ENCODE measurements at regions not wholly inside any gene's neighbourhood (a gene's known extent, or its start where the extent isn't known, plus 50 kb on each side); places are given as distances from the start of the nearest gene placed in this dataset.

DNA sequence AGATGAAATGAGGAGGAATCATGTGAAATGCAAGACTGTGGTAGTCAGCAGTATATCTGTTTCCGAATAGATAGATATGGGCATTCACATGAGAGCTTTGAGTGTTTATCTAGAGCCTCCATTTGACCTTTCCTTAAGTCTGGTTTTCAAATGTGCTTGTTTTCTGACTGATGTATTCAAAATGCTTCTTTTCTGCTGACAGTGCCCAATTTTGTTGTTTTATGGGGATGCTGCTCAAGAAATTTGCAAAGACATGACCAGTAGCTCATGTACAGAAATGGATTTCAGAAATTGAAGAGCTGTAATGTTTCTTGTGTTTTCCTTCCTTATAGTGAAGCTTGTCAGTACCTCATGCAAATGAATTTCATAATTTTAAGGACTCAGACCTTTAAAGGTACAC, 903.4 kb upstream of the CDH8 start:
- H3K9me3 ChIP-seq (ENCODE audit: control insufficient read depth, low read depth, low read length) = no peaks in the 10 kb centered on the region
- no peaks in the 10 kb centered on the region for H4K20me1 ChIP-seq (ENCODE audit: control insufficient read depth, extremely low read depth, insufficient read depth, low read length)
- H3K36me3 ChIP-seq (ENCODE audit: control insufficient read depth in 2 of 2, extremely low read depth in 1 of 2, insufficient read depth in 2 of 2, low read length in 2 of 2) = no peaks in the 10 kb centered on the region
- no peak overlapping the region for H3K4me2 ChIP-seq (ENCODE audit: control insufficient read depth, extremely low read depth, insufficient read depth, low read depth, low read length)
- H3K4me1 ChIP-seq (ENCODE audit: control insufficient read depth, extremely low read depth, insufficient read depth, low read length) = no peaks in the 10 kb centered on the region
- no peak overlapping the region for H3K27ac ChIP-seq (ENCODE audit: control insufficient read depth, insufficient read depth, low read length)
- H3K9me1 ChIP-seq (ENCODE audit: control insufficient read depth, extremely low read depth, insufficient read depth, low read length) = no peaks in the 10 kb centered on the region
- dilution Hi-C loops (cut with MboI; ENCODE audit: extremely low pct_ligation_motif_present, low sequenced_read_pairs) = no loop called here
- no peaks in the 10 kb centered on the region for H3K79me2 ChIP-seq (ENCODE audit: control insufficient read depth, insufficient read depth, low read length)
- no peak for TF ChIP-seq EZH2 (IDR thresholded peaks at IDR 0.05; ENCODE audit: low read length)
- TF ChIP-seq, protein P1, sequence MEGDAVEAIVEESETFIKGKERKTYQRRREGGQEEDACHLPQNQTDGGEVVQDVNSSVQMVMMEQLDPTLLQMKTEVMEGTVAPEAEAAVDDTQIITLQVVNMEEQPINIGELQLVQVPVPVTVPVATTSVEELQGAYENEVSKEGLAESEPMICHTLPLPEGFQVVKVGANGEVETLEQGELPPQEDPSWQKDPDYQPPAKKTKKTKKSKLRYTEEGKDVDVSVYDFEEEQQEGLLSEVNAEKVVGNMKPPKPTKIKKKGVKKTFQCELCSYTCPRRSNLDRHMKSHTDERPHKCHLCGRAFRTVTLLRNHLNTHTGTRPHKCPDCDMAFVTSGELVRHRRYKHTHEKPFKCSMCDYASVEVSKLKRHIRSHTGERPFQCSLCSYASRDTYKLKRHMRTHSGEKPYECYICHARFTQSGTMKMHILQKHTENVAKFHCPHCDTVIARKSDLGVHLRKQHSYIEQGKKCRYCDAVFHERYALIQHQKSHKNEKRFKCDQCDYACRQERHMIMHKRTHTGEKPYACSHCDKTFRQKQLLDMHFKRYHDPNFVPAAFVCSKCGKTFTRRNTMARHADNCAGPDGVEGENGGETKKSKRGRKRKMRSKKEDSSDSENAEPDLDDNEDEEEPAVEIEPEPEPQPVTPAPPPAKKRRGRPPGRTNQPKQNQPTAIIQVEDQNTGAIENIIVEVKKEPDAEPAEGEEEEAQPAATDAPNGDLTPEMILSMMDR (optimal IDR thresholded peaks at IDR 0.05 in 1 of 3, IDR thresholded peaks at IDR 0.05 in 1 of 3, conservative IDR thresholded peaks at IDR 0.05 in 1 of 3; ENCODE audit: extremely low read depth in 1 of 3, insufficient read depth in 2 of 3, low read length in 3 of 3) = no peak
- DNase-seq (ENCODE audit: low read depth, low spot score) (no peak), FAIRE-seq (no peak)
- no peak overlapping the region for H2AFZ ChIP-seq (ENCODE audit: control insufficient read depth, low read length)
- no peaks in the 10 kb centered on the region for H3K27me3 ChIP-seq (ENCODE audit: control insufficient read depth, extremely low read depth, insufficient read depth, low read length)
- no peak overlapping the region for H3K4me3 ChIP-seq (ENCODE audit: control insufficient read depth in 2 of 3, extremely low read depth in 1 of 3, insufficient read depth in 2 of 3, low read depth in 1 of 3, low read length in 3 of 3)
- H3K9ac ChIP-seq (ENCODE audit: control insufficient read depth, extremely low read depth, insufficient read depth, low read length) = no peak overlapping the region

DNA sequence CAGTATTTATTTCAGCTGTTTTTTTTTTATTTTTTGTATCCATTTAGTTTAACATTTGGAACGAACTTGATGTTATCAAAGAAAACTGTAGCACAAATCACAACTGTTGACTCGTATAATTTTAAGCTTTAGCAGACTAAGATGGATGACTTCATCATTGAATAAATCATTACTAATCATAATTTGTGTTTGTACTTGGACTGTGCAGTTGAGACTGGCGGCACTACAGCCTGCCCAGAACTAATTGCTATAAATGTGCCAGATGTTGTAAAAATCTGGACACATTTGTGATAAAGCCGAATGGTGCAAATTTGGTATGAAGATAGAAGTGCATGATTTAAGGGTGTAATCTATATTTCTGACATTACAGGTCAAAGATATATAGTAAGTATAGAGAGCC, 897.7 kb upstream of the CDH8 start:
- FAIRE-seq (no peak), DNase-seq (ENCODE audit: low read depth, low spot score) (no peak)
- TF ChIP-seq, protein P1 (optimal IDR thresholded peaks at IDR 0.05 in 1 of 3, IDR thresholded peaks at IDR 0.05 in 1 of 3, conservative IDR thresholded peaks at IDR 0.05 in 1 of 3; ENCODE audit: extremely low read depth in 1 of 3, insufficient read depth in 2 of 3, low read length in 3 of 3) = no peak
- TF ChIP-seq EZH2 (IDR thresholded peaks at IDR 0.05; ENCODE audit: low read length) = no peak
- H2AFZ ChIP-seq (ENCODE audit: control insufficient read depth, low read length) = no peak overlapping the region
- H3K9ac ChIP-seq (ENCODE audit: control insufficient read depth, extremely low read depth, insufficient read depth, low read length) = no peak overlapping the region
- H3K4me3 ChIP-seq (ENCODE audit: control insufficient read depth in 2 of 3, extremely low read depth in 1 of 3, insufficient read depth in 2 of 3, low read depth in 1 of 3, low read length in 3 of 3) = no peak overlapping the region
- H3K4me2 ChIP-seq (ENCODE audit: control insufficient read depth, extremely low read depth, insufficient read depth, low read depth, low read length) = no peak overlapping the region
- no peaks in the 10 kb centered on the region for H3K9me3 ChIP-seq (ENCODE audit: control insufficient read depth, low read depth, low read length)
- H4K20me1 ChIP-seq (ENCODE audit: control insufficient read depth, extremely low read depth, insufficient read depth, low read length) = no peaks in the 10 kb centered on the region
- no peaks in the 10 kb centered on the region for H3K9me1 ChIP-seq (ENCODE audit: control insufficient read depth, extremely low read depth, insufficient read depth, low read length)
- no peaks in the 10 kb centered on the region for H3K4me1 ChIP-seq (ENCODE audit: control insufficient read depth, extremely low read depth, insufficient read depth, low read length)
- H3K79me2 ChIP-seq (ENCODE audit: control insufficient read depth, insufficient read depth, low read length) = no peaks in the 10 kb centered on the region
- H3K27me3 ChIP-seq (ENCODE audit: control insufficient read depth, extremely low read depth, insufficient read depth, low read length) = no peaks in the 10 kb centered on the region
- dilution Hi-C loops (cut with MboI; ENCODE audit: extremely low pct_ligation_motif_present, low sequenced_read_pairs) = no loop called here
- no peaks in the 10 kb centered on the region for H3K36me3 ChIP-seq (ENCODE audit: control insufficient read depth in 2 of 2, extremely low read depth in 1 of 2, insufficient read depth in 2 of 2, low read length in 2 of 2)
- no peak overlapping the region for H3K27ac ChIP-seq (ENCODE audit: control insufficient read depth, insufficient read depth, low read length)

Data from keratinocyte (primary cell).